Astrocyte of the spinal cord (primary cell): ENCODE measurements at regions not wholly inside any gene's neighbourhood (a gene's known extent, or its start where the extent isn't known, plus 50 kb on each side); places are given as distances from the start of the nearest gene placed in this dataset.

Source experiments
- DNase-seq: peaks from one replicate; pipeline ENCODE4 v3.0.0; 2011; ENCODE audit warnings: low read depth, low spot score
- H3K4me3 ChIP-seq: 2 replicates; pipeline ENCODE4 v1.5.1; 2011; ENCODE audit warnings: low read depth, mild to moderate bottlenecking, low read length, moderate library complexity
- in situ Hi-C: cut with HindIII; loops from 2 replicates; pipeline ENCODE4 v1.10.0; 2017; ENCODE audit warnings: low sequenced_read_pairs
- TF ChIP-seq, protein P1 (sequence below): IDR thresholded peaks from 2 replicates; pipeline ENCODE4 v1.5.1; 2012; ENCODE audit warnings: low read depth, mild to moderate bottlenecking, low read length, inconsistent platforms

DNA sequence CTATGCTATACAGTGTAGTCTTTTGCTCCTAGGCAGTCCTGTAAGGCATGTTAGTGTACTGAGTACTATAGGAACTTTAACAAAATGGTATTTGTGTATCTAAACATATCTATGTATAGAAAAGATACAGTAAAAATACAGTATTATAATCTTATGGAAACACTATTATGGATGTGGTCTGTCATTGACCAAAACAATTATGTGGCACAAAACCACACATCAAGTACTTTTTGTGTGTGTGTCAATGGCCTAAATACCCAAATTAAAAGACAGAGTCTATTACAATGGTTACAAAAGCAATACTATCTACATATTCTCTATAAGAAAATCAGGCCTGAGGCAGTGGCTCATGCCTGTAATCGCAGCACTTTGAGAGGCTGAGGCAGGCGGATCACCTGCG, 610.2 kb upstream of the NDST4 start:
- in situ Hi-C loops, result no loop called here
- TF ChIP-seq, protein P1, sequence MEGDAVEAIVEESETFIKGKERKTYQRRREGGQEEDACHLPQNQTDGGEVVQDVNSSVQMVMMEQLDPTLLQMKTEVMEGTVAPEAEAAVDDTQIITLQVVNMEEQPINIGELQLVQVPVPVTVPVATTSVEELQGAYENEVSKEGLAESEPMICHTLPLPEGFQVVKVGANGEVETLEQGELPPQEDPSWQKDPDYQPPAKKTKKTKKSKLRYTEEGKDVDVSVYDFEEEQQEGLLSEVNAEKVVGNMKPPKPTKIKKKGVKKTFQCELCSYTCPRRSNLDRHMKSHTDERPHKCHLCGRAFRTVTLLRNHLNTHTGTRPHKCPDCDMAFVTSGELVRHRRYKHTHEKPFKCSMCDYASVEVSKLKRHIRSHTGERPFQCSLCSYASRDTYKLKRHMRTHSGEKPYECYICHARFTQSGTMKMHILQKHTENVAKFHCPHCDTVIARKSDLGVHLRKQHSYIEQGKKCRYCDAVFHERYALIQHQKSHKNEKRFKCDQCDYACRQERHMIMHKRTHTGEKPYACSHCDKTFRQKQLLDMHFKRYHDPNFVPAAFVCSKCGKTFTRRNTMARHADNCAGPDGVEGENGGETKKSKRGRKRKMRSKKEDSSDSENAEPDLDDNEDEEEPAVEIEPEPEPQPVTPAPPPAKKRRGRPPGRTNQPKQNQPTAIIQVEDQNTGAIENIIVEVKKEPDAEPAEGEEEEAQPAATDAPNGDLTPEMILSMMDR, result no peak
- DNase-seq, result no peak
- no peak overlapping the region for H3K4me3 ChIP-seq

- in situ Hi-C loops, result no loop called here
- peak; percentile 2 for DNase-seq
- no peak overlapping the region for H3K4me3 ChIP-seq
- TF ChIP-seq, protein P1, result no peak
Measured at GRCh38 chr4:115720611-115721010, 607.2 kb upstream of the NDST4 start.

DNA sequence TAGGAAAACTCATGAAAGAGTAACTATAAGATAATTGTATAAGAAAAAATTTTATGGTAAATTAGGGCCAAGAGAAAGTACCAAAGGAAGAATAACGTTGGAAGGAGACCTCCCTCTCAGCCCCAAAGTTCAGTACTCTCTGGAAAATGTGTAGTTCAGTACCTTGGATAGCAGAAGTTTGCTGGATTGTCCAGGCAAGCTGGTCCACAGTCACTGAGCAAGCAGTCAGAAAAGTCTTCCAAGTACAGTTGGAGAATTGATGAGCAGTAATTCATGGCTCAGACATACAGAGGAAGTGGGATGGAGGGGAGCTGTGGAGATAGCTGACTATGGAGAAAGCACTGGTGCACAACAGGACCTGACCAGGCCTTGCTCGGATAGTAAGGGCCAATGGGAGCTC, 598.2 kb upstream of the NDST4 start:
- TF ChIP-seq, protein P1, result no peak
- no peak overlapping the region for H3K4me3 ChIP-seq
- DNase-seq, result no peak
- in situ Hi-C loops, result no loop called here

- DNase-seq, result no peak
- TF ChIP-seq, protein P1, result no peak
- in situ Hi-C loops, result no loop called here
- no peak overlapping the region for H3K4me3 ChIP-seq
Measured at GRCh38 chr4:115688961-115689360, 575.5 kb upstream of the NDST4 start.

- TF ChIP-seq, protein P1, result no peak
- DNase-seq, result no peak
- in situ Hi-C loops, result no loop called here
- no peak overlapping the region for H3K4me3 ChIP-seq
Measured at GRCh38 chr4:115687052-115687755, 573.8 kb upstream of the NDST4 start.

- DNase-seq, result no peak
- in situ Hi-C loops, result no loop called here
- no peak overlapping the region for H3K4me3 ChIP-seq
- TF ChIP-seq, protein P1, result no peak
Measured at GRCh38 chr4:115678425-115678941, 565.1 kb upstream of the NDST4 start.
